HepG2 (cell line): ENCODE measurements at regions not wholly inside any gene's neighbourhood (a gene's known extent, or its start where the extent isn't known, plus 50 kb on each side); places are given as distances from the start of the nearest gene placed in this dataset.

ENCODE experiments used
- ATAC-seq: fragments of 200-7000 bp; cut with Tn5 transposase; 3 replicates; pipeline ENCODE4 v1.9.1; 2020; ENCODE audit warnings: mild to moderate bottlenecking, moderate library complexity
- BruUV-seq: library from RNA; stranded (reverse); fragments of 400-500 nt; replicated peaks from 2 replicates; lab custom pipeline; 2021; lab: Mats Ljungman, UMichigan
- CTCF ChIA-PET: fragments of 300-600 bp; formaldehyde crosslinking; extraction: SDS; loops from one replicate; lab custom pipeline; 2021; ENCODE audit warnings: low total read pairs, inconsistent platforms, low intra/inter-chr PET ratio; lab: Yijun Ruan, JAX
- POLR2A ChIA-PET: fragments of 350-600 bp; sonication (Branson Sonifier 250); formaldehyde crosslinking; loops from one replicate; lab custom pipeline; 2020; ENCODE audit warnings: antibody characterized with exemption, inconsistent platforms; lab: Yijun Ruan, JAX
- DNase-seq: peaks from one replicate; pipeline ENCODE4 v3.0.0-alpha.2; 2015; ENCODE audit warnings: low spot score
- FAIRE-seq: peaks from 3 replicates; lab custom pipeline; 2011; peaks lifted over from hg19 to GRCh38; lab: Jason Lieb, UNC
- H2AFZ ChIP-seq: one replicate; pipeline ENCODE4 v1.6.1; 2011; ENCODE audit warnings: low read length, inconsistent platforms
- H3K27ac ChIP-seq: fragments of 300-600 bp; 3 replicates; pipeline ENCODE4 v1.8.0; 2011; ENCODE audit warnings: mixed run types, mild to moderate bottlenecking, mixed read lengths, low read length, inconsistent platforms; ENCODE audit not compliant: insufficient read depth; ENCODE audit errors: extremely low read length
- H3K27me3 ChIP-seq, 2 experiments: fragments of 200-600 bp in 1 of 2; 2 replicates in 1 of 2; 3 replicates in 1 of 2; pipeline versions ENCODE4 v1.6.0 to v1.8.0; 2011; ENCODE audit warnings: low read length in 2 of 2, mild to moderate bottlenecking in 2 of 2, moderate library complexity in 2 of 2, inconsistent platforms in 1 of 2; ENCODE audit not compliant: insufficient read depth in 2 of 2, control insufficient read depth in 1 of 2
- H3K36me3 ChIP-seq, 2 experiments: fragments of 200-600 bp in 1 of 2; replicated peaks in 1 of 2; 2 replicates in 1 of 2; 3 replicates in 1 of 2; pipeline versions ENCODE4 v1.5.1 to v1.8.0; 2011; ENCODE audit warnings: low read length in 2 of 2, inconsistent platforms in 1 of 2; ENCODE audit not compliant: insufficient read depth in 2 of 2, control insufficient read depth in 1 of 2
- H3K4me1 ChIP-seq: 2 replicates; pipeline ENCODE4 v1.5.1; 2012; ENCODE audit warnings: low read length, inconsistent platforms; ENCODE audit not compliant: insufficient read depth
- H3K4me2 ChIP-seq: 2 replicates; pipeline ENCODE4 v1.6.0; 2011; ENCODE audit warnings: low read depth, low read length, inconsistent platforms
- H3K4me3 ChIP-seq, 3 experiments: fragments of 200-600 bp in 1 of 3; sonication (generic), shearing (Covaris generic) in 1 of 3; replicated peaks in 1 of 3; 2 replicates each; pipeline ENCODE4 v1.5.1; 2011 to 2016; ENCODE audit warnings: low read length in 3 of 3, inconsistent platforms in 2 of 3, low read depth in 2 of 3, mild to moderate bottlenecking in 2 of 3, control low read depth in 1 of 3, mixed read lengths in 1 of 3; ENCODE audit not compliant: insufficient read depth in 1 of 3
- H3K79me2 ChIP-seq: one replicate; pipeline ENCODE4 v1.6.1; 2011; ENCODE audit warnings: low read length, inconsistent platforms; ENCODE audit not compliant: insufficient read depth
- H3K9ac ChIP-seq: 2 replicates; pipeline ENCODE4 v1.6.0; 2011; ENCODE audit warnings: mild to moderate bottlenecking, low read depth, low read length, inconsistent platforms; ENCODE audit not compliant: insufficient read depth
- H3K9me3 ChIP-seq: 2 replicates; pipeline ENCODE4 v1.5.1; 2012; ENCODE audit warnings: mild to moderate bottlenecking, low read length
- H4K20me1 ChIP-seq: 2 replicates; pipeline ENCODE4 v1.6.0; 2011; ENCODE audit warnings: inconsistent platforms, mild to moderate bottlenecking, low read length, moderate library complexity; ENCODE audit not compliant: insufficient read depth
- AKNA ChIP-seq: sonication (generic); formaldehyde crosslinking; IDR thresholded peaks from 2 replicates; pipeline ENCODE4 v1.4.0; 2020; ENCODE audit warnings: missing genetic modification reagents, borderline replicate concordance
- FUBP1 ChIP-seq: sonication (generic); formaldehyde crosslinking; IDR thresholded peaks from 2 replicates; pipeline ENCODE4 v1.5.1; 2020; ENCODE audit warnings: missing genetic modification reagents, mild to moderate bottlenecking, borderline replicate concordance
- MAFF ChIP-seq: IDR thresholded peaks from 2 replicates; pipeline ENCODE4 v1.6.1; 2011; ENCODE audit warnings: low read depth, low read length, improper control_type of control experiment
- MAFK ChIP-seq, 2 experiments: IDR thresholded peaks in 1 of 2; conservative IDR thresholded peaks in 1 of 2; 2 replicates each; pipeline ENCODE4 v1.6.1; 2011; ENCODE audit warnings: improper control_type of control experiment in 2 of 2, low read length in 2 of 2
- ZBTB42 ChIP-seq: sonication (generic); formaldehyde crosslinking; IDR thresholded peaks from 2 replicates; pipeline ENCODE4 v1.5.0; 2020; ENCODE audit warnings: mild to moderate bottlenecking, missing genetic modification reagents
- WGBS: methylation state at CpG from one replicate; pipeline ENCODE4 v1.1.6; 2017; ENCODE audit warnings: low lambda C conversion rate; 5-methylcytosine and 5-hydroxymethylcytosine counted together
- in situ Hi-C: cut with HindIII; loops from 2 replicates; pipeline ENCODE4 v1.10.0; 2017; ENCODE audit warnings: low pct_unique_long_range_greater_than_20kb; ENCODE audit not compliant: extremely low pct_ligation_motif_present
- intact Hi-C: fragments of 100-400 bp; cut with micrococcal nuclease; formaldehyde crosslinking; loops from one replicate; pipeline ENCODE4 v1.10.0; 2022; ENCODE audit not compliant: unreplicated experiment

- FAIRE-seq (no peak), ATAC-seq (no peak), DNase-seq (no peak)
- Histone ChIP-seq H3K4me1 (no peaks in the 10 kb centered on the region), H3K4me3 (no peak overlapping the region), H2AFZ (no peak overlapping the region), H3K36me3 (no peaks in the 10 kb centered on the region), H3K27ac (no peak overlapping the region), H4K20me1 (no peaks in the 10 kb centered on the region), H3K9me3 (no peaks in the 10 kb centered on the region), H3K4me2 (no peak overlapping the region), H3K79me2 (no peaks in the 10 kb centered on the region), H3K27me3 (peaks cover 0 to 3% of the 10 kb centered on the region in 2 experiments; a peak in 1 of 5 replicates), H3K9ac (no peak overlapping the region)
- in situ Hi-C loops (no loop called here), intact Hi-C loops (no loop called here)
- CTCF ChIA-PET = no interaction called here
- POLR2A ChIA-PET = no interaction called here
- 10% methylated on average over 8 of the region's 8 CpGs for WGBS
- no TSS peak for BruUV-seq
- TF ChIP-seq ZBTB42 (CRISPR knock-in tag) = no peak
- TF ChIP-seq MAFF = peak; percentile 82
- TF ChIP-seq AKNA (CRISPR knock-in tag) = no peak
- TF ChIP-seq MAFK (conservative IDR thresholded peaks at IDR 0.05 in 1 of 2, IDR thresholded peaks at IDR 0.05 in 1 of 2; ENCODE audit: low read length in 2 of 2) = peak; percentile 65 to 88
- TF ChIP-seq FUBP1 = no peak
Observed at GRCh38 chr3:17911986-17912760, 169.7 kb upstream of the TBC1D5 start.
